NCI-H2227 treated with DMSO at 0.1 percent for 48 hours (cell line): ENCODE measurements at regions not wholly inside any gene's neighbourhood (a gene's known extent, or its start where the extent isn't known, plus 50 kb on each side); places are given as distances from the start of the nearest gene placed in this dataset.
"Not testable (repeated sequence)": the region's sequence is repeated elsewhere in the genome, so short reads cannot be mapped to it uniquely, and the experiment has no call there.

Experiments
- DNase-seq: peaks from one replicate; lab custom pipeline; 2025; lab: John Stamatoyannopoulos, UW

DNA sequence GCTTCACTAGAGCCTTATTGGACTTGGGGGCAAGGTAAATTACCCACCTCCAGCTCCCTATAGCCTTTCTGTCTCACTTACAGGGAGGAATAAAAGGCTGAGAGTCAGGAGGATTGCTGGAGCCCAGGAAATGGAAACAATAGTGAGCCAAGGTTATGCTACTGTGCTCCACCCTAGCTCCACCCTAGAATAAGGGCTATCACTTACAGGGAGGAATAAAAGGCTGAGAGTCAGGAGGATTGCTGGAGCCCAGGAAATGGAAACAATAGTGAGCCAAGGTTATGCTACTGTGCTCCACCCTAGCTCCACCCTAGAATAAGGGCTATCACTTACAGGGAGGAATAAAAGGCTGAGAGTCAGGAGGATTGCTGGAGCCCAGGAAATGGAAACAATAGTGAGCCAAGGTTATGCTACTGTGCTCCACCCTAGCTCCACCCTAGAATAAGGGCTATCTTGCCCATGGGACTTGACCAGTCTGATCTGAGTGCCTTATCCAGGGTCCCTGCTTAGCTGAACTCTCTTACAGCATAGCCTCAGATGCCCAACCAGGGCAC is 150.6 kb upstream of the UGT8 start:
- DNase-seq, result not testable (repeated sequence)

- DNase-seq, result no peak
Measured at GRCh38 chr4:114458728-114459127, 139.9 kb upstream of the UGT8 start.

DNA sequence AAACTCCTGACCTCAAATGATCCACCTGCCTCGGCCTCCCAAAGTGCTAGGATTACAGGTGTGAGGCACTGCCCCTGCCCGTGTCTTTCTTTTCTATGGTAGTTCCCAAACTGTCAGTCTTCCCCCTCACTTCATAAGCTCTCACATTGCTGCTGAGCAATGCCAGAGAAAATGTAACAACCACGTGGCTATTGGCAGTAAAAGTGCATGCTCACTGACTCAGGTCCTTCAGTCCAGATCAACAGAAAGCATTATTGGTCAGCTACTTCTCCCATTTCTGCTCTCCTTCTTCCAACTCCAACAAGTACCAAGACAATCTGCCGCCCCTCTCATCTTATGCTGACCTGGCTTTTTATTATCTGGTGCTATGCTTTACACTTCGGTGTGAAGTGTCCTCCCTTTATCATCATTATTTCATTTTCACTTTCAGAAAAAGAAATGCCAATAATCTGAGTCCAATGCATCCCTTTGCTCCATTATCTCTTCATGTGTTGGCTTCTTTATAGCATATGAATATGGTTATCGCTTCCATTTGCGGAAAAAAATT is 133.8 kb upstream of the UGT8 start:
- DNase-seq, result no peak

DNA sequence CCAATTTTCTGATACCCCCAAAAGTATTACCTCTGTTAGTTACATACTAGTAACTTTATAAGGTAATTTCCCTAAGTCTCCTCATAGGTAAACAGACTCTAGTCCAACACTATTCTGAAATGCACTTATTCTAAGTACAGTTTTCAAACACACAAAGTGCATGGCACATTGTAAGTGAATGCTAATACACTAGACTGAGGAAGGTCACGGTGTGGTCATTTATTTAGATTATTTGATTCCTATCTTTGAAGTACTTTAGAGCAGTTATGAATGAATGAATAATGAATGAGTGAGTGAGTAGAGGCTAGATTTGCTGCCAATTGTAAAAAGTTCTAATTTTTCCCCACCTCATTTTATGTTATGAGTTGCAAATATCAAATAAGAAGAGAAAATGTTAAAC is 132.8 kb upstream of the UGT8 start:
- DNase-seq, result no peak

GRCh38 chr4:114466299-114466698 is 132.3 kb upstream of the UGT8 start:
- DNase-seq, result no peak

GRCh38 chr4:114472269-114473032 is 126.2 kb upstream of the UGT8 start:
- no peak for DNase-seq

- no peak for DNase-seq
Measured at GRCh38 chr4:114474188-114474800, 124.3 kb upstream of the UGT8 start.

DNA sequence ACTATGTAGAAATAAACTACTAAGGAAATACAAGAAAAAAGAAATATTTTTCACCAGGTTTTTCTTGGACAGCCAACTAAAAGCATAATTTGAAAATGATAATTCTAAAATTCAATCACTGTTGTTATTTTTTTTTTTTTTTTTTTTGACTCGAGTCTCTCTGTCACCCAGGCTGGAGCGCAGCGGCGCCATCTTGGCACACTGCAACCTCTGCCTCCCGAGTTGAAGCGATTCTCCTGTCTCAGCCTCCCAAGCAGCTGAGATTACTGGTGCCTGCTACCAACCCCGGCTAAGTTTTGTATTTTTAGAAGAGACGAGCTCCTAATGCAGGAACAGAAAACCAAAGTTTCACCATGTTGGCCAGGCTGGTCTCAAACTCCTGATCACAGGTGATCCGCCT is 122.3 kb upstream of the UGT8 start:
- DNase-seq, result no peak

- no peak for DNase-seq
Measured at GRCh38 chr4:114479595-114479994, 119.0 kb upstream of the UGT8 start.

DNA sequence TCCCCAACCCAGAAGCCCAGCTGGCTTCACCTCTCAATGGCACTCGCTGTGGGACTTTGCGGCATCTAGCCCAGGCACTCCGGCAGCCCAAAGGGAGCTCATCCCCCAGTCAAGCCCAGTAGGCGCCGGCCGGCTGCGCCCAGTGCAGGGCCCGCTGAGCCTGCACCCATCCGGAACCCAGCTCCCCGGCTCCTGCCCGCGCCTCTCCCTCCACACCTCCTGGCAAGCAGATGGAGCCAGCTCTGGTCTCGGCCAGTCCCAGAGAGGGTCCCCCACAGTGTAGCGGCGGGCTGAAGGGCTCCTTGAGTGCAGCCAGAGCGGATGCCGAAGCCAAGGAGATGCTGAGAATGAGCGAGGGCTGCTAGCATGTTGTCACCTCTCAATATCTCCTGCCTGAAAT is 116.8 kb upstream of the UGT8 start:
- DNase-seq, result no peak

DNA sequence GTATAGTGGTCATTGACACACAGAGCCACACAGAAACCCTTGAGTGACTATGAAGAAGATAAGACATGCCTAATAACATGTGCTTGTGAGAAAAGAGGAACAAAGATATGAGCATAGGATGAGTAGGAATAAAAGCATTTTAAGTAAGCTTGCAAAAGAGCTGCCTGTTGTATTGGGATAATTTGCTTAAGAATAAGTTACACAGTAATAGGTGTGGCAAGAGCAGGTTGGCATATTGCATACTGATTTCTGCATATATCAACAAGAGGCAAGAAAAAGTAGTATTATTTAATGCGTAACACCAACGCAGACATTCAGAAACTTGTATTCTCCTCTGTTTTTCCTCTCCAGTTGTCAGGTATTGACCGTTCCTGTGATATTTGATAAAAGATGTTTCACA is 111.5 kb upstream of the UGT8 start:
- no peak for DNase-seq

- no peak for DNase-seq
Measured at GRCh38 chr4:114488301-114488982, 110.2 kb upstream of the UGT8 start.

- no peak for DNase-seq
Measured at GRCh38 chr4:114494246-114494803, 104.3 kb upstream of the UGT8 start.

DNA sequence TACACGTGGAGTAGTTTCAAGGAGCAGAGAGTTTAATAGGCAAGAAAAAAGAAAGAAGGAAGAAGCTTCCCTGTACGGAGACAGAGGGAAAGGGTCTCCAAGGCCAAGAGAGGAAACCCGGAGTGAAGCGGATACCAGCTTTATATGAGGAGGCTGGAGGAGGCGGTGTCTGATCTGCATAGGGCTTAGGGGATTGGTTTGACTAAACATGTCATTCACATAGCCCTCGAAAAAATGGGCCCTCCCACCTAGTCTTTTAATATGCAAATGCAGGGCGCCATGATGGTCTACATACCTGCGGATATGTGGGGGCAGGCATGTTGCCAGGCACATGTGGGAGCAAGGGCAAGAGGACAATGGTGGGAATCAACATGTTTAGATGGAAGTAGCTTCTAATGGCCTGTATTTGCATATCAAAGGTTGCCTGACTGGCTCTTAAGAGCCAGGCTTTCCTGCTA is 103.1 kb upstream of the UGT8 start:
- DNase-seq, result peak; percentile 23

GRCh38 chr4:114497116-114497515 is 101.5 kb upstream of the UGT8 start:
- DNase-seq, result no peak

DNA sequence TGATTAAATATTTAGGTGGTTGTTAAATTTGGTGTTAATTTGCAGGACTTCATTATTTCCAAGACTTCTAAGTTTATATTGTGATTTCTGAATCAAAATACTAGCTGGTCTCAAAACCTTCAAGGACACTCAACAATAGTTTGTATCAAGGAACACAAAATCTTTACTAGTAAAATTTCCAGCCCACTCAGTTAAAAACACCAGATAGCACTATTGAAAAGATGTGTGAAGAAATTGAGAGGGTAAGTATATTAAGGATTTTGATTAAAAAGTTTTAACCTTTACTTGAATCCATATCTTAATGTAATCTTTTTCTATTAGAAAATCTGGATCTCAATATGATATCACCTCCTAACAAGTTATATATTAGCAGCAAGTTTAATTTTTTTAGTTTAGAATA is 89.3 kb upstream of the UGT8 start:
- DNase-seq, result no peak

GRCh38 chr4:114512595-114513295 is 85.9 kb upstream of the UGT8 start:
- DNase-seq, result no peak

- DNase-seq, result no peak
Measured at GRCh38 chr4:114519368-114519767, 79.2 kb upstream of the UGT8 start.

- DNase-seq, result no peak
Measured at GRCh38 chr4:114527170-114527569, 71.4 kb upstream of the UGT8 start.

DNA sequence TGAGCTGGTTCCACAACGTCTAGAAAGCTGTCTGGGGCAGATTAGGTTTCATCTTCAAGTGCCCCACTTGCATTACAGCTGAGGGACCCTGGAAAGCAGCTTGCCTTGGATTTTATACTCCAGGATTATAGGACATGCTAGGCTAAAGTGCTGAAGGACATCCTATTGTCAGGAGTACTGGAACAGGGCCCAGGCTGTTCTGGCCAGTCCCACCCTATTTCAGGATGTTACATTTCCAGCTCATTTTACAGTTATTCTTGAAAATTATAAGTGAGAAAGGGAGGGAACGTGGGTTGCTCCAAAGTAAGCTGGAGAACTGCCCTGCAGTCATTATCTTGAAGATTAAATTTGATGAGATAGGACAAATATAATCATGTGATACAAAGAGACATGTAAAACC is 71.0 kb upstream of the UGT8 start:
- DNase-seq, result no peak

DNA sequence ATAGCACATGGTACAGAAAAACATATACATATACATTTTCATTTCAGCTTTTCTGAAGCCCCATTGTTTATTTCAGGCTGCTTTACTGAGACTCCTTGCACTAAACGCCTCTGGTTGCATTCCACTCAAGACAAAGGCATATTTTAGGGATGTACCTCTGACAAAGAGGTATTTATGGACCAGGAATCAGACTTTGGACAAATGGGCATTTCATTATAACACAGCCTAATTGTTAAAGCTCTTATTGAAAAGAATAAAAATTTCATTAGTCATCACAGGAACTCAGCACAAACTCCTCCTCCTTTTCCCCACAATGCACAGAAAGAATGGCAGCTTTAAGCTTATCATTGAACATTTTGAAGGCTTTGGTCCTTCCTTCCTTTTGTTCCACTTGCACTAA is 62.9 kb upstream of the UGT8 start:
- DNase-seq, result no peak

DNA sequence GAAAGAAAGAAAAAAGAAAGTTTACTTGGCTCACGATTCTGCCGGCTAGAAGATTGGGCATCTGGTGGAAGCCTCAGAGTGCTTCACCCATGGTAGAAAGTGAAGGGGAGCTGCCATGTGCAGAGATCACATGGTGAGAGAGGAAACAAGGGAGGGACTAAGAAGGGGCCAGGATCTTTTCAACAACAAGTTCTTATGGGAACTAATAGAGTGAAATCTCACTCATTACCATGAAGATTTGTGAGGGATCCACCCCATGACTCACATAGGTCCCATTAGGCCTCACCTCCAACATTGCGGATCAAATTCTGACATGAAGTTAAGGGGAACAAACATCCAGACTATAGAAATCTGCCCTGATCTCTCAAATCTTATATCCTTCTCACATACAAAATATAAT is 61.3 kb upstream of the UGT8 start:
- DNase-seq, result no peak
